ENCODE measurements at regions not wholly inside any gene's neighbourhood (a gene's known extent, or its start where the extent isn't known, plus 50 kb on each side); places are given as distances from the start of the nearest gene placed in this dataset.

DNA sequence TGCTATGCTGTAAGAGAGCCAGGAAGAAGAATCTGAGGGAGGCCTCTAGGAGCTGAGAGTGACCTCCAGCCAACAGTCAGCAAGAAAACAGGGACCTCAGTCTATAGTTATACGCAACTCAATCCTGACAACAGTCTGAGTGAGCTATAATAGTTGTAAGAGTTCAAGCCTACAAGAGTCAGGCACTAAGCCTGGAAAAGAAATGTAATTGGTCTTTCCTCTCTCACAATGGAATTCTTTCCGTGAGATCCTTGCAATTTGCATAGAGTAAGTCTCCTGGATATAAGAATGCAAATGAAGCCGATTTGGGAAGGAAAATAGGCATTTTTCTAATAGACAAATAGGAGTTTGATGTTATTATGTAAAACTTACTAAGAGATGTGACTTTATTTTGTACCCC is 1332.6 kb upstream of the CELF4 start:
- DNase-seq = no peak
- H3K4me3 ChIP-seq = no peak overlapping the region
- intact Hi-C loops (cut with DNase I) = no loop called here
- H3K4me1 ChIP-seq = no peaks in the 10 kb centered on the region
- H3K27me3 ChIP-seq = no peaks in the 10 kb centered on the region
- H3K9me3 ChIP-seq = no peaks in the 10 kb centered on the region
- TF ChIP-seq POLR2A (IDR thresholded peaks at IDR 0.05) = no peak
- no peak for TF ChIP-seq POLR2AphosphoS5 (IDR thresholded peaks at IDR 0.05)
- TF ChIP-seq, protein P1, sequence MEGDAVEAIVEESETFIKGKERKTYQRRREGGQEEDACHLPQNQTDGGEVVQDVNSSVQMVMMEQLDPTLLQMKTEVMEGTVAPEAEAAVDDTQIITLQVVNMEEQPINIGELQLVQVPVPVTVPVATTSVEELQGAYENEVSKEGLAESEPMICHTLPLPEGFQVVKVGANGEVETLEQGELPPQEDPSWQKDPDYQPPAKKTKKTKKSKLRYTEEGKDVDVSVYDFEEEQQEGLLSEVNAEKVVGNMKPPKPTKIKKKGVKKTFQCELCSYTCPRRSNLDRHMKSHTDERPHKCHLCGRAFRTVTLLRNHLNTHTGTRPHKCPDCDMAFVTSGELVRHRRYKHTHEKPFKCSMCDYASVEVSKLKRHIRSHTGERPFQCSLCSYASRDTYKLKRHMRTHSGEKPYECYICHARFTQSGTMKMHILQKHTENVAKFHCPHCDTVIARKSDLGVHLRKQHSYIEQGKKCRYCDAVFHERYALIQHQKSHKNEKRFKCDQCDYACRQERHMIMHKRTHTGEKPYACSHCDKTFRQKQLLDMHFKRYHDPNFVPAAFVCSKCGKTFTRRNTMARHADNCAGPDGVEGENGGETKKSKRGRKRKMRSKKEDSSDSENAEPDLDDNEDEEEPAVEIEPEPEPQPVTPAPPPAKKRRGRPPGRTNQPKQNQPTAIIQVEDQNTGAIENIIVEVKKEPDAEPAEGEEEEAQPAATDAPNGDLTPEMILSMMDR (IDR thresholded peaks at IDR 0.05) = no peak
- no peak for TF ChIP-seq EP300 (IDR thresholded peaks at IDR 0.05)
- no peaks in the 10 kb centered on the region for H3K36me3 ChIP-seq
- WGBS, 2 donors = 73 to 94% methylated on average over 3 of the region's 3 CpGs
- H3K27ac ChIP-seq = no peak overlapping the region

DNA sequence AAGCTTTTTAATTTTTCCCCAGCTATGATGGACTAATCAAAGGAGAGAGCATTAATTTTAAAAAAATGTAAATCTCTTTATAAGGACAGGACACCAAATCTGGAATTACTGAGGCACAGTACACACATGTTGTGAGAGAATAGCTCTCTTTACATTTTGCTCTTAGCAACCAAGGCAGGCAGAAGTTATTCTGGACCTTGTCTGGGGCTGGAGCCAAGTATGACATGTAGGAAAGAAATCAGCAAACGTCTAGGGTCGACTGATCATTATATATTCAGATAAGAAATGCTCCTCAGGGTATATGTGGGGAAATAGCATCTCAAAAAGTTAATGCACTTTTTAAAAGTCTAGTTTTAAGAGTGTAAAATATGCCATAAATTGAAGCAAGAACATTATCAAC is 1330.0 kb upstream of the CELF4 start:
- TF ChIP-seq EP300 (IDR thresholded peaks at IDR 0.05) (no peak), POLR2A (IDR thresholded peaks at IDR 0.05) (no peak), POLR2AphosphoS5 (IDR thresholded peaks at IDR 0.05) (no peak)
- TF ChIP-seq, protein P1 (IDR thresholded peaks at IDR 0.05) = no peak
- Histone ChIP-seq H3K27me3 (no peaks in the 10 kb centered on the region), H3K36me3 (no peaks in the 10 kb centered on the region), H3K9me3 (no peaks in the 10 kb centered on the region), H3K4me1 (no peaks in the 10 kb centered on the region), H3K27ac (no peak overlapping the region), H3K4me3 (no peak overlapping the region)
- 49 to 65% methylated on average over 2 of the region's 2 CpGs for WGBS, 2 donors
- intact Hi-C loops (cut with DNase I) = no loop called here
- DNase-seq = no peak

DNA sequence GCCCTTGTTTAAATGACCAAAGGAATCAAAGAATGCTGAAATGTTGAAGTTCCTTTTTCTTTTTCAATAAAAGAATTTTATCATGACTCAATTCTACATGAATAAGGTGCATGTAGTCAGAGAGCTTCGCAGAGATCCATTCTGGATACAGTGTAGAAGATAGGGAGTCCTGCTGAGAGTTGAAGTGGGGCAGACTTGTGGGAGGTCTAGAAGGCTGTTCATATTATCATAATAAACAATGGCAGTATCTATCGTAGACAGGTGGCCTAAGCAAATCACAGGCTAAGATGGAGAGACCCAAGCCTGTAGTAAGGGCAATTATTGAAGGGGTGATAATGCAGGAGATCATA is 1322.0 kb upstream of the CELF4 start:
- no peak for DNase-seq
- intact Hi-C loops (cut with DNase I) = no loop called here
- Histone ChIP-seq H3K9me3 (no peaks in the 10 kb centered on the region), H3K4me1 (no peaks in the 10 kb centered on the region), H3K27ac (no peak overlapping the region), H3K27me3 (no peaks in the 10 kb centered on the region), H3K4me3 (no peak overlapping the region), H3K36me3 (no peaks in the 10 kb centered on the region)
- 75 to 87% methylated on average over 2 of the region's 2 CpGs for WGBS, 2 donors
- no peak for TF ChIP-seq POLR2AphosphoS5 (IDR thresholded peaks at IDR 0.05)
- TF ChIP-seq, protein P1 (IDR thresholded peaks at IDR 0.05) = no peak
- no peak for TF ChIP-seq EP300 (IDR thresholded peaks at IDR 0.05)
- no peak for TF ChIP-seq POLR2A (IDR thresholded peaks at IDR 0.05)

DNA sequence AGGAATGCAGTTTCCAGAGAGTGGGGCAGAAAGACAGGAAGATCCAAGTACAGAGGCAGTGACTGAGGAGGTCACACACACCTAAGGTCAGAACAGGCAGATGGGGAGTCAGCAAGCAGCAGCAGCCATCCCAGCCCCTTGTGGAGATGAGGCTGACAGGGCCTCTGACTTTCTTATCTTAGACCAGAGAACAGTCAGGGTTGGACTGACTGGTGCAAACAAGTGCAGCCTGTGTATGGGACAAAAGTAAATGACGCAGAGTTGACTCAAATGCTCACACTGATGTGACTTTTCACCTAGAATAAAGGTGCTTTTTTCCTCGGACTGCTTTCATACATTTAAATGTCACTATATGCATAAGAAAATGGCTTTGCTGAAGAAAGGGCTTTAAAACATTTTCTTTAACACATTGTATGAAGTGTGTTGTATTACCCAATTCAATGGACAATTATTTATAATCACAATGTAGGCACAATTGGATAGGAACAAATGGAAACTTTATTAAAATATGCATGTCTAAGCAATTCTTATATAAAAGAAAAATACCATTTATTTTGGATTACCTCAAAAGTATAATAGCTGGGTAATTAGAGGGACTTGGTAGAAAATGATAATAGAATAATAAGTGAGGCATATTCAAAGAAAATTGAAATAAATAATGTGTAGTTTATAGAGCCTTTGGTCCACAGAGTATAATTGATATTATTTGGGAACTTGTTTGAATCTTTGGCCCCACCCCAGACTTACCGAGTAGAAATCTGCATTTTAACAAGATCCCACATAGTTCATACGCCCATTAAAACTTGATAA is 1321.5 kb upstream of the CELF4 start:
- H3K9me3 ChIP-seq = no peaks in the 10 kb centered on the region
- intact Hi-C loops (cut with DNase I) = no loop called here
- DNase-seq = no peak
- 57 to 84% methylated on average over 4 of the region's 4 CpGs for WGBS, 2 donors
- H3K4me3 ChIP-seq = no peak overlapping the region
- H3K27ac ChIP-seq = no peak overlapping the region
- H3K36me3 ChIP-seq = no peaks in the 10 kb centered on the region
- no peaks in the 10 kb centered on the region for H3K27me3 ChIP-seq
- TF ChIP-seq POLR2A (IDR thresholded peaks at IDR 0.05) (no peak), EP300 (IDR thresholded peaks at IDR 0.05) (no peak), POLR2AphosphoS5 (IDR thresholded peaks at IDR 0.05) (no peak)
- TF ChIP-seq, protein P1 (IDR thresholded peaks at IDR 0.05) = no peak
- no peaks in the 10 kb centered on the region for H3K4me1 ChIP-seq

DNA sequence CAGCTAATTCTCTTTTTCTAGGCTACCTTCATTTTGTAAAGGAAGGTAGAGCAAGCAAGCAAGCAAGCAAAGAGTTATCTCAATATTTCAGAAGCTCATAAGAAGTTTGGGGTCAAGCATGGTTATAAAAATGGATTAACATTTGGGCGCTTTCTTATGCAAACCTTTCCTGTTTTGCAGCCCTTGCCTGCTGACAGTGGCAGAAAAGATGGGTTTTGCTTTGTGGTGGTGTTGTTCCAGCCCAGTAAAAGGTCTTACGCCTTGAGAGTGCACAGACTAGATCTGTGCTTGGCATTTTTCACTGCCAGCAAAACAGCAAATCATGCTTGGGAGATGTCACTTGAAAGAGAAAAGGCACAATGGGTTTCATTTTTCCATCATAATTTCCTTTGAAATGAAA is 1320.6 kb upstream of the CELF4 start:
- WGBS, 2 donors = 90% methylated on average over 2 of the region's 2 CpGs

More for the DNA sequence above, 1320.6 kb upstream of the CELF4 start:
- no peak overlapping the region for H3K4me3 ChIP-seq
- TF ChIP-seq, protein P1 (IDR thresholded peaks at IDR 0.05) = no peak
- no peak for TF ChIP-seq EP300 (IDR thresholded peaks at IDR 0.05)
- TF ChIP-seq POLR2AphosphoS5 (IDR thresholded peaks at IDR 0.05) = no peak
- no peak for TF ChIP-seq POLR2A (IDR thresholded peaks at IDR 0.05)
- no peaks in the 10 kb centered on the region for H3K9me3 ChIP-seq
- no peaks in the 10 kb centered on the region for H3K27me3 ChIP-seq
- intact Hi-C loops (cut with DNase I) = no loop called here
- no peaks in the 10 kb centered on the region for H3K36me3 ChIP-seq
- H3K4me1 ChIP-seq = no peaks in the 10 kb centered on the region
- no peak overlapping the region for H3K27ac ChIP-seq
- DNase-seq = no peak

Data from sigmoid colon (tissue), 6 donors.